ENCODE measurements at regions not wholly inside any gene's neighbourhood (a gene's known extent, or its start where the extent isn't known, plus 50 kb on each side); places are given as distances from the start of the nearest gene placed in this dataset.
"Not testable (repeated sequence)": the region's sequence is repeated elsewhere in the genome, so short reads cannot be mapped to it uniquely, and the experiment has no call there.

GRCh38 chr4:23504083-23504482, 385.8 kb downstream of the PPARGC1A start:
- DNase-seq = no peak

DNA sequence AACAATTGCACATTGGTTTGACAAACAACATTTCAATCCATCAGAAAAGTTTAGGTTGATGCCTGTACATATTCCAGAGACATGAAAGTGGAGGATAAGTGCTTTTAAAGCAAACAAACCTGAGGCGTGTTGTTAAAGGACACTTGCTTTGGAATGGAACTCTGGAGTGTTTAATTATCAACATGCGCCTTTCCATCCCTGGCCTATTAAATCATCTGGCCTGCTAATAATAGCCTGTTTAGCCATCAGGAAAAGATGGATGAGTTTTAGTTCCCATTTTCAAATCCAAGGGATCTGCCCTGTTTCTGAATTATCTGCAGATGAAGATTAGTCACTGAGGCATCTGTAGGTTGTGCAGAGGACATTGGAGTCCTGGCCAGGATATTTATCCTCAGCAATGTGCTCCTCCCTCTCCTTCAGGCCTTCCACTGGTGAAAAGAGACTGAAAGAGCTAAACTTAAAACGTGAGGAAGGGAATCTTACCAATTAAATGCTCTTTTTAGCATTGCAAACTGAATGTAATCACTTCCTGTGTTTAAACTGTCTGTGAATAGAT, 388.9 kb downstream of the PPARGC1A start:
- DNase-seq = no peak

- no peak for DNase-seq
Measured at GRCh38 chr4:23485801-23486200, 404.0 kb downstream of the PPARGC1A start.

DNA sequence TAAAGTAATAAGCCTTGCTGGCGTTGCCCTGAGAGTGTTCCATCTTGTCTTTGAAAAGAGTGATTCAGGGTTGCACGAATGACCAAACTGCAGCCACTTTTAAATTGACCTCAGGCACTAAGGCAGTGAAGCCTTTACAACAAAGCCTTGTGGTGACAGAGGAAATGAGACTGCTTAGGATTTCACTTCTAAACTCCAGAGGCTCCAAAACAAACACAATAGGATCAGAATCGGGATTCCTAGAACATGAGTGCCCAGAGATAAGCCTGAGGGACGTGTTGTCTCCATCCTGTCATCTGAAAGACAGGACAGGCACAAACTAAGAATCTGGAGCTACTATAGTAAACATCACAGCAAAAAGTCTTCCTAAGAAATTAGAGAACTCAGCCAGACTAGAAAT, 405.2 kb downstream of the PPARGC1A start:
- DNase-seq = no peak

DNA sequence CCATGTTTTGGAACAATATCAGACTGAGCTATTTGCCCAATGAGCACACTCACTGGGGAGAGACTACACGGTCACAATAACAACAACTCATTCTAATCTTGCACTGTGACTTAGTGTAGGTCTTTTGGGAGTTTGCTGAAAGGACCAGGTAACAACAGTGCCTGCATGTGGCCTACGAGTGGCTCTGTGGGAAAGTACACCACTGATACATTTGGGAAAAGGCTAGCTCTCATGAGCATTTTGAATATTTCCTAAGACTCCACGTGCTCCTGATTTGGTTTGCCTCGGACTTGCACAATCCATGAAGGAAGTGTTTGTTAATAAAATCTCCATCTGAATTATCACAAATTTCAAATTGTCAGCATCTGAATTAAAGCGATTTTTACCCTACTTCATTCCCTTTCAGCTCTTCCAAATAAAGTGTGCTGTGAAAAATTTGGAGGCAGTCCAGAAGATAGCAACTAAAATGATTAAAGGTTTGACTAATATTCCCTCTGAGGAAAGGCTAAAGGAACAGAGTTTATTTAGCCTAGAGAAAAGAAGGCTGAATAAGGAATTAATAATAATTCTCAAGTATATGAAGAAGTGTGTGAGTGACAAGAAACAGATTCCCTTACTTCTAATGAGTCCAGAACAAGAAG, 406.4 kb downstream of the PPARGC1A start:
- DNase-seq = no peak

GRCh38 chr4:23481566-23481965, 408.3 kb downstream of the PPARGC1A start:
- DNase-seq = no peak

DNA sequence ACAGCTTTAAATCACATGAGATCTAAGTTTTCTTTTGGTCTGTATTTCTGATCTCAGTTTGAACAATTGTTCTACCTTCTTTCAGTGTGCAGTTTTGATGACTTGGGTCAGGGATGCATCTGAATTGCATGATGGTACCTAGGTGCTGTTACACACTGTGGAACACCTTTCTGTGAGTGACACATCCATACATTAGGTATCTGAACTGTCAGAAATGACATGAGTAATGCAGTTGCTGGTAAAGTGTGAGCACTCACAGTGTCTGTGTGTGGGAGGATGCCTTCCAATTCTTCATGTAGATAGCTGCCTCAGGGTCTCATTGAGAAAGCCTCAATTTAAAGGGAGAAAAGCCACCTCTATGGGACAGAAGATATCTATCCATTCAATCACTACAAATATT, 411.9 kb downstream of the PPARGC1A start:
- DNase-seq = no peak

- DNase-seq = no peak
Measured at GRCh38 chr4:23476515-23477090, 413.2 kb downstream of the PPARGC1A start.

DNA sequence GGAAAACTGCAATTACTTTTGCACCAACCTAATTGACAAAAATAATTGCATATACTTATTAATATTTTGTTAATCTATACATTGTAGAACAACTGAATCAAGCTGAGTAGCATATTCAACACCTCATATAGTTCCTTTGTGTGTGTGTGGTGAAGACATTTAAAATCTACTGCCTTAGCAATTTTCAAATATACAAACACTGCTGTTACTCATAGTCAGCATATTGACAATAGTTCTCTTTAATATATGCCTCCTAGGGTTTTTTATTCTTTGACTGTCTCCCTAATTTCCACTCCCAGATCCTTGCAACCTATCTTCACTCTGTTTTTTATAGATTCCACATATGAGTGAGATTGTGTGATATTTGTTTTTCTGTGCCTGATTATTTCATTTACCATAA, 426.8 kb downstream of the PPARGC1A start:
- DNase-seq = no peak

DNA sequence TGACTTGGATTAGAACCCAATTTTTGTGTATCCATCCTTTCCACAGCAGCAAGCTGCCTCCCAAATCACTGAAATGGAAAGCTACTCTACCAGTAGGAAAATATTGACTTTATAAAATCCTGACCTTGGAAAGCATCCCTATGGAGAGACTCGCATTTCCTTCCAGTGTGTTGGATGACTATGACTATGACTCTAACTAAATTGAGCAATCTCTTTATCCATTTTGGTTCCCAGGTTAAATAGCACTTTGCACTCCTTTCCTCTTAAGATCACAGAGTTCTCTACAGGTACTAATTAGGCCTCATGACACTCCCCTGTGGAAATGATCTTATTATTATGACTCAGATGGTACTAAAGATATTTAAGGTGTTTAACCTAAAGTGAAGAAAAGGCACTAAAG, 431.8 kb downstream of the PPARGC1A start:
- no peak for DNase-seq

GRCh38 chr4:23456864-23457263, 433.0 kb downstream of the PPARGC1A start:
- no peak for DNase-seq

DNA sequence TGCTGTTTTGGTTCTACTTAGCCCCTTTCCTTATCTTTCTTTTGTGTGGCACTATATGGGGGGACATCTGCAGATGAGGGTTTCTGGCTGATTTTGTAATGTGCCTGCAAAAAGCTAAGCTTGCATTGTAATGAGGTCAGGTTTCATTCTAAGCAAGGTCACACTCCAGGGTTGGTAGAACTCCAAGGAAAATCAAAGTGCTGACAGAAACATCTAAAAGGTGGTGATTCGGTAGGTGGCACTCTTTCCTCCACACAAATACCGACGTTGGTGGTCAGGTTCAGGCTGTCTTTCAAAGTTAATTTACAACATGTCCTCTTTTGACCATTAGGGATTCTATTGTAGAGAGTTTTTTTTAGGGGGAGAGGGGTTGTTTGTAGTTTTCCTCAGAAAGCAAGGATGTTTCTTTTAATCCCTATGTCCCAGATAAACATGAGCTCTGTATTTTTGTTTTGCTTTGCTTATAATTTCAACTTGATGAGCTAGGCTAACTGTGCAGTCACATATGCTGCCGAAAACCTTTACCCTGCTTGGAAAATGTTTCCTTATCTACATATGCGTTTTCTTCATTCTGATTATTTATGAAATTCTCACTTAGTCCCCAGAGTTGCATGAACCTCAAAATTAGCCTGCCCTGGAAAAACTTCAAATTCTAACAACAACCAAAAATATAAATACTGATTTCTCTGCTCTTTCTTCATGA, 434.2 kb downstream of the PPARGC1A start:
- no peak for DNase-seq

GRCh38 chr4:23441530-23442069, 448.2 kb downstream of the PPARGC1A start:
- DNase-seq = no peak

DNA sequence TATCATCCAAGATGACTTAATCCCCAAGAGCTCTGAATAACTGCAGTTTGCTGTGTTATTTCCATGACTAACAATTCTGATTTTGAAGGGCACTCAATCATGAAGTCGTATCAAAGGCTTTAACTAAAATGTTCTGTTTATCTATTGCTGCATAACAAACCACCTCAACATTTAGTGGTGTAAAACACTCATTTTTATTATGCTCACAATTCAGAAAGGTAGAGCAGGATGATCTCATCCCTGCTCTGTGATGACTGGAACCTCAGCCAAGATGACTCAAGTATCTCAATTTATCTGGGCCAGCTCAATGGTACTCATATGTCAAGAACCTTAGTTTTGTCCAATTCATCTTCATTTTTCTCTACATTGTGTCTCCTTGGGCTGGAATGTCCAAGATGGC, 451.1 kb downstream of the PPARGC1A start:
- DNase-seq = no peak

DNA sequence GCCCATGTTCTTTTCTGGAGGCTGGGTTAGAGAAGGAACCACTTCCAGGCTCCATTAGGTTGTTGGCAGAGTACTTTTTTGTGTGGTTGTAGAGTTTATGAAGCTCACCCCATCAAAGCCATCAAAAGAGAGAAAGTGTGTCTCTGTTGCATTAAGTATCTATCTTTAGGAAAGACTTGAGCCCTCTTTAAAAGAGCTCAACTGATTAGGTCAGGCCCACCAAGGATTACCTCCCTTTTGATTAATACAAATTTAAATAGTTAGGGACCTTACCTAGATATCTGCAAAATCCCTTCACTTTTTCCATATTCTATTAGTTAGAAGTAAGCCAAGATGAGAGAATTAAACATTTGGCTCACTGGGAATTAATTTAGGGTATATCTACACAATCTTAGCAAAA, 460.4 kb downstream of the PPARGC1A start:
- no peak for DNase-seq

DNA sequence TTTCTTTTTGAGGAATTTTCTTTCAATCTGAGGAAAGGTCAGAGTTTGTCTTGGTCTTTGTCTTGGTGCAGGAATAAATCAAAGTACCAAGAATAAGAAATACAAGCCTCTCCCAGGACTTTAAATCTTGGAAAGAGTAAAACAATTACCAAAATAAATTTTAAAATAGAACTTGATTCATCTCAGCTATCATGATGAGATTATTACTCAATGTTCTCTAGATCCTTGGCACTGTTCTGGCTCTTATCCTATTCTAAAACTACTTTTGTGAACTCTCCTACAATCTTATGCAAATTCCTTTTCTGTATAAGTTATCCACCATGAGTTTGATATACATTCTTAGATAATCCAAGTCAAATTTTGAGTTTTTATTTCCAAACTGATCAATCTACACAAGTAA, 464.3 kb downstream of the PPARGC1A start:
- no peak for DNase-seq

GRCh38 chr4:23423540-23423939, 466.3 kb downstream of the PPARGC1A start:
- DNase-seq = no peak

DNA sequence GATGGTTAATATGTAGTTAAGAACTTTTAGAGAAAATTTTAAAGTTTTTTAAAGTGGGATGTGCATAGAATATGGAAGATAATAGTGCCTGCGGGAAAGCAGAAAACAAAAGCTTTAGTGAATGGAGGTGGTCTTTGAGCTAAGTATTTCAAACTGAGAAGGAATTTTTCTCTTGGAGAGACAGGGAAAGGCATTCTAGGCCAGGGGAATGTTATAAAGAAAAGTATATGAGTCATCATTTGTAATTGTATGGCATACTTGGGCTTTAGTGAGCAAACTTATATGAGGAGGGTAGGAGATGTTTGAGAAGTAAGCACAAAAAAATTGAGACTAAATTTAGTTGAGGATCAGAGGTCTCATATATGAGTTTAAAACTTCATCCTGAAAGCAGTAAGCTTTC, 467.0 kb downstream of the PPARGC1A start:
- DNase-seq = no peak

DNA sequence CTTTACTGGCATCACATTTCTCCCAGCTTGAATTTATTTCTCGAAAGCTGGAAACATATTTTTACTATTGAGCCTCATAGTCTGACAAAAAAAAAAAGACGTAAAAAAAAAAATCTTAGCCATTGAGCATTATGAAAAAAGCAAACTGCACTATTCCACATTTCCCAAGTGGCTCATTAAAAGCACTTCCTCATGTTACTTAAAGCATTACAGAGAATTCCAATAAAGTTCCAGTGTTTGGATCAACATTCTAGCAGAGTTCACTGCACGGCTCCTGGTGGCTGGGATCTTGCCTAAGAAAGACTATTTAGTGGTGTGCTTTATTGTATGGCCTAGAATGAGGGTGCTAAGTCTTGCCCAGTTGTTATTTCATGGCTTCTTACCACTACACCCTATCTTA, 476.2 kb downstream of the PPARGC1A start:
- DNase-seq = peak; percentile 30

- DNase-seq = no peak
Measured at GRCh38 chr4:23412701-23413100, 477.1 kb downstream of the PPARGC1A start.

- not testable (repeated sequence) for DNase-seq
Measured at GRCh38 chr4:23408913-23409312, 480.9 kb downstream of the PPARGC1A start.

DNA sequence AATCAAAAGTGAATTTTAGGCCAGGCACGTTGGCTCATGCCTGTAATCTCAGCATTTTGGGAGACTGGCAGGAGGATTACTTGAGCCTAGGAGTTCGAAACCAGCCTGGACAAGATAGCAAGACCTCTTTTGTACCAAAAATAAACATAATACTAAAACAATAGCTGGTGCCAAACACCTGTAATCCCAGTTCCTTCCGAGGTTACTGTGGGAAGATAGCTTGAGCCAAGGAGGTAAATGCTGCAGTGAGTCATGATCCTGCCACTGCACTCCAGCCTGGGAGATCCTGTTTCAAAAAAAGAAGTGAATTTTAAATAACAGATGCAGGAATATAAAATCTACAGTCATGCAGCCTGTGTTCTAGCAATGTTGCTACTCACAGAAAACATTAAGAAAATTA, 488.3 kb downstream of the PPARGC1A start:
- no peak for DNase-seq

DNA sequence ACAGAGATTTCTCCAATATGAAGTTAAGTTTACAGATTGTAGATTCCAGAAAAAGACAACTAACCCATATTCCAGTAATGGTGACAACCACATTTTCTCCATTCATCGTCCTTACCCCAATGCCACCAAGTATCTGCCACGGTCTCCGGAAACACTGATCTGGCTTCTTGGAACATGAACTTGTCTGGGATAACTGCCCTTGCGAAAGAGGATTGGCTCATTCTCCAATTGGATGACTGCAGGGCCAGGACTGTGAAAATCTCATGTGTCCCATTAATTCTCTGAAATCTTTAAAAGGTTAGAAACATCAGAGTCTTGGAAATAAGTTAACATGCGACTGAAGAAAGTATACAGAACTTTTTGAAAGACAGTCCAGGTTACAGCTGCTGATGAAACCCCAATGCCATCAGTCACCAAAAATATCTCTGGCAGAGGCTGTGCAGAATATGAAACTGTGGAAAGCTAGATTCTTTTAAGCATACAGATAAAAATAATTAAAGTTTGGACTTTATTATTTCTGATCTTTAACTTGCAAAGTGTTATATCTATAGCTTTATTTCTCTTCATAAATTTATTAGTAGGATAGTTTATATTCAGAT, 496.9 kb downstream of the PPARGC1A start:
- DNase-seq = no peak

- no peak for DNase-seq
Measured at GRCh38 chr4:23390246-23390645, 499.6 kb downstream of the PPARGC1A start.

All from right hindlimb (tissue), 1 donor.